HFF-Myc (cell line): ENCODE measurements at regions not wholly inside any gene's neighbourhood (a gene's known extent, or its start where the extent isn't known, plus 50 kb on each side); places are given as distances from the start of the nearest gene placed in this dataset.

ENCODE experiments used
- DNase-seq: peaks from one replicate; pipeline ENCODE4 v3.0.0-alpha.2; 2011; ENCODE audit warnings: low read depth; ENCODE audit errors: extremely low read depth
- H3K4me3 ChIP-seq: replicated peaks from 2 replicates; pipeline ENCODE4 v1.5.1; 2011; ENCODE audit warnings: low read depth, mild to moderate bottlenecking, control low read depth, low read length
- CTCF ChIP-seq: IDR thresholded peaks from 2 replicates; pipeline ENCODE4 v1.5.1; 2012; ENCODE audit warnings: mild to moderate bottlenecking, low read depth, low read length, control low read depth; ENCODE audit errors: missing control alignments

GRCh38 chr12:65609359-65609771, 214.9 kb upstream of the HMGA2 start:
- DNase-seq: peak; percentile 97
- TF ChIP-seq CTCF: peak; percentile 44
- H3K4me3 ChIP-seq: no peak overlapping the region

GRCh38 chr12:65611396-65611795, 212.9 kb upstream of the HMGA2 start:
- TF ChIP-seq CTCF: no peak
- DNase-seq: no peak
- no peak overlapping the region for H3K4me3 ChIP-seq

- no peak for DNase-seq
- H3K4me3 ChIP-seq: no peak overlapping the region
- no peak for TF ChIP-seq CTCF
Observed at GRCh38 chr12:65612440-65612839, 211.8 kb upstream of the HMGA2 start.

- H3K4me3 ChIP-seq: no peak overlapping the region
- DNase-seq: no peak
- no peak for TF ChIP-seq CTCF
Observed at GRCh38 chr12:65613692-65614091, 210.6 kb upstream of the HMGA2 start.

- H3K4me3 ChIP-seq: no peak overlapping the region
- no peak for TF ChIP-seq CTCF
- no peak for DNase-seq
Observed at GRCh38 chr12:65614259-65614889, 209.9 kb upstream of the HMGA2 start.

- TF ChIP-seq CTCF: no peak
- no peak for DNase-seq
- no peak overlapping the region for H3K4me3 ChIP-seq
Observed at GRCh38 chr12:65615118-65615517, 209.2 kb upstream of the HMGA2 start.

- no peak for DNase-seq
- H3K4me3 ChIP-seq: no peak overlapping the region
- TF ChIP-seq CTCF: no peak
Observed at GRCh38 chr12:65616022-65616421, 208.3 kb upstream of the HMGA2 start.
